DND-41 (cell line): ENCODE measurements at regions not wholly inside any gene's neighbourhood (a gene's known extent, or its start where the extent isn't known, plus 50 kb on each side); places are given as distances from the start of the nearest gene placed in this dataset.

ENCODE experiments used
- ATAC-seq: fragments of 200-7000 bp; cut with Tn5 transposase; 3 replicates; pipeline ENCODE4 v1.9.1; 2021; ENCODE audit warnings: low read depth; ENCODE audit not compliant: insufficient read depth
- DNase-seq: peaks from one replicate; pipeline ENCODE4 v3.0.0-alpha.2; 2020
- H2AFZ ChIP-seq: 2 replicates; pipeline ENCODE4 v1.6.0; 2012; ENCODE audit warnings: low read depth, low read length
- H3K27ac ChIP-seq: 2 replicates; pipeline ENCODE4 v1.5.1; 2012; ENCODE audit warnings: low read length, inconsistent platforms
- H3K27me3 ChIP-seq: fragments of 200-600 bp; sonication (generic); 2 replicates; pipeline ENCODE4 v1.6.0; 2012; ENCODE audit warnings: low read length, mild to moderate bottlenecking, inconsistent platforms; ENCODE audit not compliant: insufficient read depth, poor library complexity
- H3K36me3 ChIP-seq: 2 replicates; pipeline ENCODE4 v1.5.1; 2012; ENCODE audit warnings: low read length, inconsistent platforms; ENCODE audit not compliant: insufficient read depth
- H3K4me1 ChIP-seq: 2 replicates; pipeline ENCODE4 v1.5.1; 2012; ENCODE audit warnings: mild to moderate bottlenecking, low read length; ENCODE audit not compliant: insufficient read depth
- H3K4me2 ChIP-seq: 2 replicates; pipeline ENCODE4 v1.6.0; 2012; ENCODE audit warnings: mild to moderate bottlenecking, moderate library complexity, low read length, inconsistent platforms; ENCODE audit not compliant: insufficient read depth
- H3K4me3 ChIP-seq, 2 experiments: fragments of 200-600 bp in 1 of 2; shearing (Covaris generic) in 1 of 2; 2 replicates each; pipeline ENCODE4 v1.5.1; 2012 to 2016; ENCODE audit warnings: inconsistent platforms in 2 of 2, low read length in 2 of 2, mild to moderate bottlenecking in 2 of 2, low read depth in 1 of 2, moderate library complexity in 1 of 2
- H3K79me2 ChIP-seq: 2 replicates; pipeline ENCODE4 v1.6.0; 2012; ENCODE audit warnings: low read length, inconsistent platforms; ENCODE audit not compliant: insufficient read depth
- H3K9ac ChIP-seq: 2 replicates; pipeline ENCODE4 v1.6.0; 2012; ENCODE audit warnings: low read depth, mild to moderate bottlenecking, inconsistent platforms, low read length, moderate library complexity
- H3K9me3 ChIP-seq: 2 replicates; pipeline ENCODE4 v1.5.1; 2012; ENCODE audit warnings: low read length, moderate library complexity, mild to moderate bottlenecking, inconsistent platforms; ENCODE audit not compliant: insufficient read depth, severe bottlenecking
- H4K20me1 ChIP-seq: 2 replicates; pipeline ENCODE4 v1.6.0; 2012; ENCODE audit warnings: low read length; ENCODE audit not compliant: insufficient read depth
- CTCF ChIP-seq: IDR thresholded peaks from 2 replicates; pipeline ENCODE4 v1.5.1; 2012; ENCODE audit warnings: borderline replicate concordance, low read length, moderate library complexity, mild to moderate bottlenecking; ENCODE audit not compliant: poor library complexity, severe bottlenecking; ENCODE audit errors: extremely low read depth
- EZH2 ChIP-seq: IDR thresholded peaks from 3 replicates; pipeline ENCODE4 v1.6.1; 2012; ENCODE audit warnings: borderline replicate concordance, low read depth, mild to moderate bottlenecking, moderate library complexity, low read length, inconsistent platforms; ENCODE audit not compliant: severe bottlenecking

GRCh38 chr1:43082740-43083139, 89.3 kb downstream of the EBNA1BP2 start:
- TF ChIP-seq EZH2, result no peak
- TF ChIP-seq CTCF, result no peak
- H3K27me3 ChIP-seq, result peaks cover 3% of the 10 kb centered on the region

GRCh38 chr1:43077273-43077672, 94.8 kb downstream of the EBNA1BP2 start:
- DNase-seq (no peak), ATAC-seq (no peak)
- no peak overlapping the region for H3K4me2 ChIP-seq
- H3K79me2 ChIP-seq, result no peaks in the 10 kb centered on the region
- H3K9ac ChIP-seq, result no peak overlapping the region
- no peak overlapping the region for H3K27ac ChIP-seq
- no peaks in the 10 kb centered on the region for H3K9me3 ChIP-seq
- H3K4me1 ChIP-seq, result no peaks in the 10 kb centered on the region
- TF ChIP-seq CTCF, result no peak
- TF ChIP-seq EZH2, result no peak
- H3K4me3 ChIP-seq, result no peak overlapping the region
- no peaks in the 10 kb centered on the region for H4K20me1 ChIP-seq
- H3K27me3 ChIP-seq, result no peaks in the 10 kb centered on the region
- H2AFZ ChIP-seq, result no peak overlapping the region
- no peaks in the 10 kb centered on the region for H3K36me3 ChIP-seq

More at GRCh38 chr1:43082740-43083139, 89.3 kb downstream of the EBNA1BP2 start:
- H3K36me3 ChIP-seq, result no peaks in the 10 kb centered on the region
- H3K4me2 ChIP-seq, result no peak overlapping the region
- H4K20me1 ChIP-seq, result no peaks in the 10 kb centered on the region
- no peak overlapping the region for H2AFZ ChIP-seq
- no peak overlapping the region for H3K9ac ChIP-seq
- DNase-seq (no peak), ATAC-seq (no peak)
- no peaks in the 10 kb centered on the region for H3K9me3 ChIP-seq
- H3K79me2 ChIP-seq, result no peaks in the 10 kb centered on the region
- no peak overlapping the region for H3K4me3 ChIP-seq
- H3K4me1 ChIP-seq, result no peaks in the 10 kb centered on the region
- H3K27ac ChIP-seq, result no peak overlapping the region

GRCh38 chr1:43074709-43075108, 97.4 kb downstream of the EBNA1BP2 start:
- Histone ChIP-seq H4K20me1 (no peaks in the 10 kb centered on the region), H3K4me1 (no peaks in the 10 kb centered on the region), H3K36me3 (no peaks in the 10 kb centered on the region), H3K9ac (no peak overlapping the region), H3K9me3 (no peaks in the 10 kb centered on the region), H2AFZ (no peak overlapping the region), H3K79me2 (no peaks in the 10 kb centered on the region), H3K4me3 (no peak overlapping the region), H3K27ac (no peak overlapping the region), H3K27me3 (no peaks in the 10 kb centered on the region), H3K4me2 (no peak overlapping the region)
- ATAC-seq, result no peak
- no peak for TF ChIP-seq EZH2
- no peak for TF ChIP-seq CTCF
- no peak for DNase-seq

- Histone ChIP-seq H3K27me3 (no peaks in the 10 kb centered on the region), H3K79me2 (no peaks in the 10 kb centered on the region), H3K27ac (no peak overlapping the region), H4K20me1 (no peaks in the 10 kb centered on the region), H3K9ac (no peak overlapping the region), H3K4me1 (no peaks in the 10 kb centered on the region), H3K36me3 (no peaks in the 10 kb centered on the region), H3K9me3 (no peaks in the 10 kb centered on the region), H3K4me2 (no peak overlapping the region), H2AFZ (no peak overlapping the region), H3K4me3 (no peak overlapping the region)
- no peak for DNase-seq
- ATAC-seq, result no peak
- TF ChIP-seq CTCF (peak; percentile 9), EZH2 (no peak)
Measured at GRCh38 chr1:43074244-43074643, 97.8 kb downstream of the EBNA1BP2 start.
